ENCODE measurements at regions not wholly inside any gene's neighbourhood (a gene's known extent, or its start where the extent isn't known, plus 50 kb on each side); places are given as distances from the start of the nearest gene placed in this dataset.
"Not testable (repeated sequence)": the region's sequence is repeated elsewhere in the genome, so short reads cannot be mapped to it uniquely, and the experiment has no call there.

DNA sequence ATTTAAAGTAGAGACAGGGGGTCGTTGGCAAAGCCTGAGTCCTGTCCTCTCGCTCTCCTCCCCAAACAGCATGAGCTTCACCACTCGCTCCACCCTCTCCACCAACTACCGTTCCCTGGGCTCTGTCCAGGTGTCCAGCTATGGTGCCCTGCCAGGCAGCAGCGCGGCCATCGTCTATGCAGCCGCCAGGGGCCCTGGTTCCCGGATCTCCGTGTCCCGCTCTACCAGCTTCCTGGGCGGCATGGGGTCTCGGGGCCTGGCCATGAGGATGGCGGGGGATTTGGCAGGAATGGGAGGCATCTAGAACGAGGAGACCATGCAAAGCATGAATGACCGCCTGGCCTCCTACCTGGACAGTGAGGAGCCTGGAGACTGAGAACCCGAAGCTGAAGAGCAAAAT, 1117.2 kb upstream of the MIR17HG start:
- no peak for DNase-seq

DNA sequence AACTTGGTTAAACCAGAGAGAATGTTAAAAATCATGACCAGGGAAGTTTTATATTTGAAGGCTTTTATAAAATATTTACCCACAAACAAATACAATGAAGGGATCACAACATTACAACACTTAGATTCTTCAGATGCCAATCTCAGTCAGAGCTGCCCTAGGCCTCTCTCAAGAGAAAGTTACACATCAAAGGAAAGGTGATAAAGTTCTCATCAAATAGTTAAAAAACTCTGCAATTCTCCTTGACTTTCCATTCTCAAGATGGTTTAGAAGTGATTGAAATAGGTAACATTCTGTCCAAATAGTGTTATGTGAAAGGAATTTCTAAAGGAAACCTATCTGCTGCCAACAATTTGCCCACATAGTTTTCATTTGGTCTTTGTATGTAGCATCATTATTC, 1115.2 kb upstream of the MIR17HG start:
- no peak for DNase-seq

DNA sequence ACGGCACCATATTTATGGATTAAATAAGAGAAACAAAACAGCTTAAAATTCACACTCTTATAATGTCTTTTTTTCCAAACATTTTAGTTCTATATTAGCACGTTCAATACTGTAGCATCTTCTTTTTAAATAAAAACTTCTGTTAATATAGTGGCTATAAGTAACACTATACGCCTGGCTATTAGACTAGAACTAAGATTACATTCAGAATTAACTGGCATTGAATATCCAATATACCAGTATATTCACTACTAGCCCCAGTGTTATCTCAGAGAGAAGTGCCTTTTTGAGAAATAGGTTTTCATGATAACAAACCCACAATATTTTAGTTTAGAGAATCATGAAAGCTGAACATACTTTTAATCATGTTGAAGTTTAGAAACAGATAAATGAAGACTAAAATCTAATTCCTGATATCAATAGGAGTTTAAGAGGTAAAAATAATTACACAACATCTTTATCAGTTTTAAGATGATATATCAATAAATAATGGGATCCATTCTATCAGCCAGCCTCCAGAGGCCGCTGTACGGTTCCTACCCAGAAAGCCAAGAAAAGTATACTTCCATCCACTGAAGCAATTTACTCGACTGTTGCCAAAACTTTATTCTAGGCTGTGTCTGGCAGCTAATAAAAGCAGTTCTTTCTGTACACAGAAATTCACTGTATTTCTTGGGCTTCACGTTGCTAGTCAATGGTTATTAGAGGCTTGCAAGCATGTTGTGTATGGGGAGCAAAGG, 1113.4 kb upstream of the MIR17HG start:
- DNase-seq = no peak

DNA sequence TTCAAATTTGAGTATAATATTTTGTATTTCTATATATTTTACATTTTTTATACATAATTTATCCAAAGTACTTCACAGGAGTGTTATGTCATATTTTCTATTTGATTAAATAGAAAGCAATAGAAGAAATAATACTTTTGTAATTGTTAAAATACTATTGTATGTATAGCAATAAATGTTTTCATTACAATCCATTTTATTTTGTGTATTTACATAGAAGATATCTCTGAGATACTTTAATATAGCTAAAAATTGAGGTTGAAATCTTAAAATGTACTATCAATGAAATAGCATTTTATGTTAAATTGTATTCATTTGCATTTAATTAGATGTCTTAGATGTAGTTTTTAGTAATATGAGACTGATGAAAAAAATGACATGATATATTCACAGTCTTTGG, 1109.6 kb upstream of the MIR17HG start:
- no peak for DNase-seq

DNA sequence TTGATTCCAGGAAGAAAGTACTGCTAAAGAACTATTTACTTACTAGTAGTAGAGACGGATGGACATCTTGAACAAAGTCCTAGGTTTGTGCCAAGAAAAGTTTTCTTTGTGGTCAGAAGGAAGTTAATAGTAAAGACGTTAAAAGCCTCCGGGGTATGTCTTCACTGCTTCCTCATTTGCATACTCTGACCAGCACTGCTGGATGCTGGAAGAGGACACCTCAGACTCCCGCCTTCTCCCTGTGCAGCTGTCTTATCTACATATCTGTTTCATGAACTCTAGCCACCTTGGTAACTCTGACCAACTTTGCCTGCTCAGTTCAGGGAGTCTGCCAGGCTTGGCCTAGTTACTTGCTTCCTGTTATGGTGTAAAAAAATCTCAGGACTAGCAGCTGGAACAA, 1109.1 kb upstream of the MIR17HG start:
- DNase-seq = no peak

DNA sequence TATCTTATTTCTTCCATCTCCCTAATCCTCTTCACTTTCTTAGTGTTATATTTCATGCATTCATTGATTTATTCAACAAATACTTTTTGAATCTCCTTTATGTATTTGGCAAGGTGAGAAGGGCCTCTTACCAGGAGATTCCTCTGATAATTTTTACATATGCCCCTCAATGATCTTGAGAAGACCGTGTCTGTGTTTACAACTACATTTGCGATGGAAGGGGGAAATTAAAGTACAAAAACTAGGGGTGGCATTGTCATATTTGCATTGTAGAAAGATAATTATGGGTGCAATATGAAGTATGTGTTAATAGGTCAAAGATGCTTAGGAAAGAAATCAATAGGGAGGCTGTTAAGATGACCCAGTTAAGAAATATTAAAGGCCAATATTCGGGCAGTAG, 1108.4 kb upstream of the MIR17HG start:
- no peak for DNase-seq

DNA sequence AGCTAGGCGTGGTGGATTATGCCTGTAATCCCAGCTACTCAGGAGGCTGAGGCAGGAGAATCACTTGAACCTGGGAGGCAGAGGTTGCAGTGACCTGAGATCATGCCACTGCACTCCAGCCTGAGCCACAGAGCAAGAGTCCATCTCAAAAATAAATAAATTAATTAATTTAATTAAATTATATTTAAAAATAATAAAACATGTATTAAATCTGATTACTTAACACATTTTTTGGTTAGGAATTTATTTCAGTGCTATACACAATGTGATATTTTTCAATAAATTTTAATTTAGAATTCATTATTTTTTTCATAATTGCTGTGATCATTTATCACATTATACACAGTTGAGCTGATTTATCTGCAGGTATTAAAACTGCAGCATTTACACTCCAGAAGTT, 1101.5 kb upstream of the MIR17HG start:
- DNase-seq = no peak

DNA sequence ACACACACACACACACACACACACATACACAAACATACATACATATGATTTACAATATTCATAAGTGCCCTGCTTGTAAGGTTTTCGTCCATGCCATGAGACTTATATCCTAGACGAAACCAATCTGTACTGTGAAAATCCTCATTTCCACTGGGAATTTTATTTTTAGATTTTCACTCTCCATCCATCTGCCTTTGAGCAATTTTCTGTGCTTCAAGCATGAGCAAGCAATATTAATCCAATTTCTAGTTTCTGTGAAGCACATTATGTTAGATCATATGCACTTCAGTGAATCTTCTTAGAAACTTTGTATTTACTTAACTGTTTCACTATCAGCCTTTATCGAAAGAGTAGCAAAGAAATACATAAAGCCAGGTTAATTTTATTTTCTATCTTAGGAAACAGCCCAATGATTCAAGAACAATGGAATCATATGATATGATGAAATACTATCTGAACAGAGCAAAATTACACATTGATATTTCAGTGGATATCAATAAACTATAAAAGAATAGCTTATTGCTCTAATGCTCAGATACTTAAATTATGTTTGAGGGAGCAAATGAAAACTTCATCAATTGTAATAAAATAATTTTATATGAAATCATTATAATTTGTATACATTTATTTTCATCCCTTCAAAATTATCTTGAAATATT, 1100.7 kb upstream of the MIR17HG start:
- DNase-seq = no peak

DNA sequence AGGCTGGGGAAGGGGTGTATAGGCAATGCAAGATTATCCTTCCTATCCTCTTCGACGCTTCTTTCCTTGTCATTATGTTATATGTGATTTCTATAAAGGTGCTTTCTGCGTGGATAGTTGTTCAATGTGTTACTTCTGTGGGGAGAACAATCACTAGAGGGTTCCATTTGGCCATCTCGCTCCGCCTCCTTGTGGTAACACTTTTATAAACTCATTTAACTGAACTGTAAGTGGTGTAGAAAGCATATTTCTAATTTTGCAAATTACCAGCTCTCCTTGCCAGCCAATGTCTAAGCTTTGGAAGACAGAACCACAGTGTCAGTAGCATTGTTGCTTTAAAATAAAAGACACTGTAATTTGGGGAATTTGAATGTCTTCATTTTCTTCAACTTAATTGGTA, 1093.7 kb upstream of the MIR17HG start:
- no peak for DNase-seq

DNA sequence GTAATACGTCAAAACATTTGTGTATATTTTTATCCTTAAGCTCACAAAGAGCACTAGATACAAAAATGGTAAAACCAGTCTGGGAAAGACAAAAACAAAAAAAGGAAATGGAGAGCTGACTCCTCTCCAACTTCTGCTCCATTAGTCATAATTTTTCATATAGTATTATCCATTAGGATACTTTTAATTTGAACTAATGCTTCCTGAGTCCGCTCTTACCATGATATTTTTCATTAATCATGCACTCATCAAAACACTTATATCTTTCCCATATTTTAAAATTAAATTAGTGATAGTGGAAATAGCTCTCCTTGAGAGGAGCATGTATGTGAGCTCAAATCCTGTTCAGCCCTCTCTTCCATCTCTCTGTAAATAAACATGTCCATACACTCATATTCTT, 1093.0 kb upstream of the MIR17HG start:
- no peak for DNase-seq

DNA sequence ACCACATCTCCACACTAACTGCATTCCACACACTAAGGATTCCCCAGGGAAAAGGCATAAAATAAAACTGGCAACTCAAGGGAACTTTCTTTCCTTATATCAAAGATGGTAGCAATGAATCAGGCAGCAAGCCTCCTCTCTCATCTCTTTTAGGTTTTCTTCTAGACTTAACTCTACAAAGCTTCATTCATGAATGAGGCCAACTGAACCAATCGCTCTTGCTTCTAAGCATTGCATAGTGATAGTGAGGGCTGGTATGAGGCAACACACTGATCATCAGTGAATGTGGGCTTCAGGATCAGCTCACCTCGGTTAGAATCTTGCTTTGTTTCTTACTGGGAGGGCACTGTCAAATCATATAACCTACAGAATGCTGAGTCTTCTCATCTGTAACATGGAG, 1090.7 kb upstream of the MIR17HG start:
- DNase-seq = no peak

DNA sequence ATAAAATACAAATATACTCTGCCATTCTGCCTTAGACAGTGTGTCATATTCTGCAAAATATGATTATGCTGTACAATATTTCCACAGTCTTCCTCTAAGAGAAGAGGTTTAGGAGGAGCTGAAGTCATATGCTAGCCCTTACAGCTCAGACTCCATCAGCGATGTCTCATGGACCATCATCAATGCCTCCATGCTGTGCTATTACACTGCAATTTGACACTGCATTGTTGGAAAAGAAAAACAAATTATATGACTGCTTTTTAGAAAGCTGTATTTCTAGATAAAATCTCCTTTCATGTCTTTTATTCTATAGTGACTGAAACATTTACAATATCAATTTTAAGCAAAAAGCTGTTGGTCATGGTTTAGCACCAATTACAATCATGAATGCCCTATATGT, 1089.4 kb upstream of the MIR17HG start:
- DNase-seq = no peak

DNA sequence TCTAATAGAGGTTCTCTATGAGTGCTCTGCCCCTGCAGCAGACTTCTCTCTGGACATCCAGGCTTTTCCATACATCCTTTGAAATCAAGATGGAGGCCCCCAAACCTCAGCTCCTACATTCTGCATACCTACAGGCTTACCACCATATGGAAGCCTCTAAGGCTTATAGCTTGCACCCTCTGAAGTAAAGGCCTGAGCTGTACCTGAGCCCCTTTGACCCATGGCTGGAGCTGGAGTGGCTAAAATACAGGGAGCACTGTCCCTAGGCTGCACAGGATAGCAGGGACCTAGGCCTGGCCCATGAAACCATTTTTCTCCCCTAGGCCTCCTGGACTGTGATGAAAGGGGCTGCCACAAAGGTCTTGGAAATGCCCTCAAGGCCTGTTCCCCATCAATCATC, 1086.1 kb upstream of the MIR17HG start:
- DNase-seq = no peak

DNA sequence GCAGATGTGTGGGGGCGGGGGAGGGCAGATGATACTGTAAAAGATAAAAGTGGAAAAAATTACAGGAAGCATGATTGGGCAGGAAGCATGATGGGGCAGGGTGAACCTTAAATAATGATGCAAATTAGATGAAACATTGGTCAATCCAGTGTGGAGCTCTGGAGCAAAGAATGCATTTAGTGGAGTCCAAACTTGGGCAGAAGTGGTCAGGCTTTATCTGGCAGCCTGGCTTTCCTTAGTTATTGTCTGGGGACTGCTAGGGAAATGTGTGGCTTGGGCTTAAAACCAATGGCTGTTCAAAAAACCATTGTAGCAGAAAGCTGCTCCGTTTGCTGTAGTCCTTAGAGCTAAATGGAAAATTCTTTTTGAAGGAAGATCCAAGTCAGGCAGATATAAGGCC, 1077.3 kb upstream of the MIR17HG start:
- no peak for DNase-seq

DNA sequence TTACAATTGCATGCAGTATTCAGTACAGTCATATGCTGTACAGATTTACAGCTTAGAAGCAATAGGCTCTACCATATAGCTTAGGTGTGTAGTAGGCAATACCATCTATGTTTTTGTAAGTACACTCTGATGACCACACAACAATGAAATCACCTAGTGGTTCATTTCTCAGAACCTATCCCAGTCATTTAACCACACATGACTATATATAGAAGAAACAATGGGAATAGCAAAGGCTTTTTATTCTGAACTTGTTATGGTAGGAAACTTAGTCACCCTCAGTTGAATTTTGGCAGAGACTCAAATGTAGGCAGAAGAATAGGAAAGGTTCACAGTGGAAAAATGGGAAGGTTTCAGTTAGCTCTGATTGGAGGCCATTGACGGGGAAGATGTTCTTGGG, 1075.1 kb upstream of the MIR17HG start:
- DNase-seq = no peak

DNA sequence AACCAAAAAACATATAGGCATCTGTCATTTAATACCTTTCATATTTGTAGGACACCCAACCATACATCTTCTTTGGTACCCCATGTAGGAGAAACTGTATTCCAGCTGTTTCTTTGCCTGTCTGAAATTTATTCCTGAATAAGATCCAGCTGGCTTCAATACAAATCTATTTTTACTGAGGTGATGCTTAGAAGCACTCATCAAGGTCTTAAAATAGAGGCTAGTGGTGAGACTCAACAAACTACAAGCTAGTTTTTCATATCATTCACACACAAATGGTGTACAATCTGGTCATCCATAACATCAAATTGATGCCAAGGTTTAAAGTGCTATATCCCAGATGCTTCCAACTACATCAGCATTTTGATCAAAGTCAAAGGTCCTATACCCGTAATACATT, 1071.3 kb upstream of the MIR17HG start:
- DNase-seq = no peak

DNA sequence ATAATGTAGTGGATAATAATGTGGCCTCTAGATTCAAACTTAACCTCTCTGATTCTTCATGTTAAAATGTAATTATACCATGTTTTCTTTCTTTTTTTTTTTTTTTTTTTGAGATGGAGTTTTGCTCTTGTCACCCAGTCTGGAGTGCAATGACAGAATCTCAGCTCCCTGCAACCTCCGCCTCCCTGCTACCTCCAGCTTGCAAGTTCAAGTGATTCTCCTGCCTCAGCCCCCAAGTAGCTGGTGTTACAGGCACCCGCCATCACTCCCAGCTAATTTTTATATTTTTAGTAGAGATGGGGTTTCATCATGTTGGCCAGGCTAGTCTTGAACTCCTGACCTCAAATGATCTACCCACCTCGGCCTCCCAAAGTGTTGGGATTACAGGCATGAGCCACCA, 1069.3 kb upstream of the MIR17HG start:
- not testable (repeated sequence) for DNase-seq

DNA sequence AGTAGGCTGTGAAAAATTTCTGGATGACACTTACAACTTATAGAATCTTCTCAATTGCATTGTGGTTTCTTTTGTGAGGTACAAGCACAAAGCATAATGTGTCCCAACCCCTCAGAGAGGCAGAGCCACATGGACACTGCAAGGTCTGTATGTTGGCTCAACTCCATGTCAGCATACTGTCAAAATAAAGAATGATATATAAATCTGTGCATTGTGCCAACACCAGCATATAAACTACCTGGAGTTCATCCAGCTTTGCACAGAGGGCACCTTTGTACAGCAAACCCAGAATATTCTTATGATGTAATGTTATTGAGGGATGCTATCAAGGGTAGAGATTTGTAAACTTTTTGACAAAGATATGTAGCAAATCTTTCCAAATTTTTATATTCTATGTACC, 1065.8 kb upstream of the MIR17HG start:
- DNase-seq = no peak

DNA sequence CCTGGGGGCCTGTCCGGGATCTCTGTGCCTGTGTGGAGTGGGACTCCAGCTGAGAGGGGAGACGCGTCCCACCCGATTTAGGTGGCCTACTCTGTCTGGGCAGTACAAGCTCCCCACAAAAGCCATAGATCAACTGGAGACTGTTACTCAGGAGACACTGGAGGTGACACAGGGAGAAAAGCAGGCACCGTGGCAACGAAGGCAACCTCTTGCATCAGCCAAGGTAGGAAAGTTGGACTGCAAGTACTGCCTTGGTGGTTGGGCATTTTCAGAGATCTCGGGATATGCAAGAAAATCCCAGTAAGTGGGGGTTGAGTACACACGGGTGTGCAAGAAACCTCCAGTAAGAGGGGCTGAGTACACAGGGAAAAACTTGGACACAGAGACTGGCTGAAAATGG, 1060.0 kb upstream of the MIR17HG start:
- no peak for DNase-seq

DNA sequence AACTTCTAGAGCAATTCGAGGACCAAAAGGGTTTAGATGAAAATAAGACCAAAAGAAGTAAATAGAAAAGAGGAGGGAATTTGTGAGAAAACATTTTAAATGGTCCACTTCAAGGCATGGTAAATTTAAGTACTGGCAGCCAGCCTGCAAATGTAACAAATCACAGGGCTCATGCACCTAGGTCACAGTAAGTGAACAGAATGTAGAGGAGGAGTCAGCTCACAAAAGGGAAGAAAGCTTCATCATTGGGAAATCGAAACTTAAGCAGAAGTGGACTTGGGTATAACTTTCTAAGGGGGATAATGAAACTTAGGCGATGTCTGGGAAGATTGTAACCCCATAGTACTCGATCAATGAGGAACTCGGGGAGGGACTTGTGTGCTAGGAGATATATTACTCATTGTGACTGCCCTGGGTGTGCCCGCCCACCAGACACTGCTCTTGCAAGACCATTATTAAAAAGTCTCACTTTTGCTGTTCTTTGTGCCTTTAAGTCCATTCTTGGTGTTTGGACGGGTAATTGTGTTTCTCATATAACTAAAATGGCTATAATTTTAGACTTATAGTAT, 1053.6 kb upstream of the MIR17HG start:
- DNase-seq = no peak

DNA sequence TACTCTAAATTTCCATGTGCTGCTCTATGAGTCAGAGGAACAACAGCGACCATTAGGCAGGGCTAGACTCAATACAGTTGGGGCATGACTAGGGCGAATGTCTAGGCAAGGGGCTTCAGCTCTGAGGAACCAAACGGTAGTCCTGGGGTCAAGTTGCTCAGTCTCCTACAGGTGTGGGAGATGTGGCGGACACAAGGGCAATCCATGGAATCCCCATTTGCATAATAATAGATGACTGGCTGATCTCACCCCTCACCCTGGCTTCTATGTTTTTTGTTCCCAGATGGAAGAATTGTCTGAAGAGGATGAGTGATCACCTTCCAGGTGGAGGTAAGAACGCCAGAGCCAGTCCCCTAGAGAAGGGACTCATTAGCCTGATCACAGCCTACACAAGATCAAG, 1048.2 kb upstream of the MIR17HG start:
- no peak for DNase-seq

DNA sequence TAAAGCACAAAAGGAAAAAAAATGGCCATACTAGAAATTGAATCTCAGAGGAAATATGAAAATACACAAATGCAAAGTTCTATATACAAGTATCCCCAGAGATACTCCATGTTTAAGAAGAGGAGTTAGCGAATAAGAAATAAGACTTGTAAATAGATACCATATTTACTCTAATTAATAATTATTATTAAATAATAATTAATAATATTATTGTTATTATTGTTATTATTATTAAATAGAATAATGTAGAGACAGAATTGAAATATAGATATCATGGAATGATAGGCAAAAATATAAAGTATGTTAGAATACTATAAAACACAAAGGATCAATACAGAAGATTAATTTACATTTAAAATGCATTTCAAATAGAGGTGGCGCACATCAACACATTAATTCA, 1047.5 kb upstream of the MIR17HG start:
- DNase-seq = no peak

DNA sequence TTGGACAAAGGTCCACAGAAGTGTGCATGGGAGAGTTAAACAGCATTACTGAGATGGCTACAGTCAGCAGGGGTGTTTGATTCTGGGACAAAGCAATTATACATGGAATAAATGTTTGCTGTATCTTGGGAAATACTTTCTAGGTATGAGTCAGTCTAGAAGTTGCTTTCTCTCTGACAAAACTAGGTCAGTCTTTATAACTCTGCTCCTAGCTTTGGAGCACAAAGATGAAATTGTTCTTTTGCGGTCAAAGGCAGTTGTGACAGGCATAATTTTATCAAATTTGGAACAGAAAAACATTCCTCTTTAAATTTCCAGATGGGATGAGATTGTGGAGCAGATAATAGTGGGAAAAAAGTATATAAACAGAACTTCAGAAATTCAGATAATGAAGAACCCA, 1045.4 kb upstream of the MIR17HG start:
- no peak for DNase-seq

DNA sequence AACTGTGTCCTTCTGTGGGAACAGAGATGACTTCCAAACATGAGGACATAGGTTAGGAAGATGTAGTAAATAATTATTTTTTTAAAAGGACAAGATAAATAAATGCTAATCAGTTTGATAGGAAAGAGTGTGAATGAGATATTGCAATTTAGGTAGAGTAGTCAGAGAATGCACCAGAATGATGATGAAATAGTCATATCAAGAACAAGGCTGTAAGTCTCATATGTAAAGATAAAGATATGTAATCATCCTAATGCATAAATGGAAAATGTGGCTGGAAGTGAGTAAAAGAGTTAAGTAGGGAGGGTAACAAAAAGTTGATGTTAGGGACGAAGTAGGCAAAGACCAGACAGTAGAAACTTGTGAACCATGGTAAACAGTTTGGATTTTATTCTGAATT, 1041.7 kb upstream of the MIR17HG start:
- DNase-seq = no peak

DNA sequence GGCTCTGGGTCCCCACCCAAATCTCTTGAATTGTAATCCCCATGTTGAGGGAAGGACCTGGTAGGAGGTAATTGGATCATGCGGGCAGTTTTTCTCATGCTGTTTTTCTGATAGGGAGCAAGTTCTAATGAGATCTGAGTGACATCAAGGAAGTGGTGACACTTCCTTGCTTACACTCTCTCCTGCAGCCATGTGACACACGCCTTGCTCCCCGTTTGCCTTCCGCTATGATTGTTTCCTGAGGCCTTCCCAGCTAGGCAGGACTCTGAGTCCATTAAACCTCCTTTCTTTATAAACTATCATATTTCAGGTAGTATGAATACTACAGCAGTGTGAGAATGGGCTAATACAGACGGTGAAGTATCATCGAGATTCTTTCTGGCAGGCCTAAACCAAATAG, 1040.4 kb upstream of the MIR17HG start:
- DNase-seq = no peak

All from right forelimb (tissue), 1 donor.